Thoracic aorta (tissue), 2 donors: ENCODE measurements at regions not wholly inside any gene's neighbourhood (a gene's known extent, or its start where the extent isn't known, plus 50 kb on each side); places are given as distances from the start of the nearest gene placed in this dataset.

Experiments used
- ATAC-seq: fragments of 150-250 bp; one replicate; pipeline ENCODE4 v1.8.0; 2017; ENCODE audit warnings: low read depth; ENCODE audit not compliant: insufficient number of reproducible peaks, low FRiP score
- DNase-seq: peaks from one replicate; pipeline ENCODE4 v3.0.0-alpha.2; 2020; ENCODE audit warnings: low spot score
- H3K27ac ChIP-seq, 2 donors: fragments of 200-600 bp; sonication (generic); 1 replicate in 1 of 2; 2 replicates in 1 of 2; pipeline ENCODE4 v1.5.1; 2016; ENCODE audit warnings: mild to moderate bottlenecking in 2 of 2, moderate library complexity in 2 of 2
- H3K27me3 ChIP-seq: fragments of 200-600 bp; sonication (generic); replicated peaks from 2 replicates; pipeline ENCODE4 v1.6.0; 2016; ENCODE audit warnings: mild to moderate bottlenecking; ENCODE audit not compliant: insufficient read depth
- H3K36me3 ChIP-seq: fragments of 200-600 bp; sonication (generic); one replicate; pipeline ENCODE4 v1.5.1; 2016
- H3K4me1 ChIP-seq, 2 donors: fragments of 200-600 bp; sonication (generic); 1 replicate in 1 of 2; 2 replicates in 1 of 2; pipeline versions ENCODE4 v1.5.1 to v1.6.0; 2016; ENCODE audit warnings: low read depth in 2 of 2, mild to moderate bottlenecking in 1 of 2; ENCODE audit not compliant: control insufficient read depth in 1 of 2
- H3K4me3 ChIP-seq: fragments of 200-600 bp; sonication (generic); 2 replicates; pipeline ENCODE4 v1.5.1; 2016; ENCODE audit warnings: mild to moderate bottlenecking
- H3K9me3 ChIP-seq: fragments of 200-600 bp; sonication (generic); 2 replicates; pipeline ENCODE4 v1.5.1; 2016
- TF ChIP-seq, protein P1 (sequence below): fragments of 200-600 bp; sonication (generic); IDR thresholded peaks from one replicate; pipeline ENCODE4 v1.5.1; 2019; ENCODE audit warnings: antibody characterized with exemption

DNA sequence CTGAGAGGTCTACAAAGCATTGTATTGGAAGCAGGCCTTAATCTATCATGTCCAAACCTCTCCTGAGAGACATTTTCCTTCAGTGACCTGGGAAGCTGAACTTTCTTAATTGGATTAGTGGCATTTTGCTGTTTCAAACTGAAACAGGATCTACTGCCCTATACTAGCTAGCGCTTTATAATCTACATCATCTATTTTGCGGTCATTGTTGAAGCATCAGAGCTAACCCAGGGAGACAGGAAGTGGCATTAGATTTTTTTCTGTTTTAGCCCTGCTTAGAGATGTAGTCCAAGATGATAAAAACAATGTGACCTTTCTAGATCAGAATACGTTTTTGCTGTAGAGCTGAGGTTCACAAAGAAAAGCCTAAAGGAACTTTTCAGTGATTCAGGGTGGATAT, 147.4 kb upstream of the AGR3 start:
- ATAC-seq (no peak), DNase-seq (no peak)
- Histone ChIP-seq H3K27ac (no peak overlapping the region), H3K27me3 (no peaks in the 10 kb centered on the region), H3K36me3 (no peaks in the 10 kb centered on the region), H3K9me3 (no peaks in the 10 kb centered on the region), H3K4me1 (no peaks in the 10 kb centered on the region), H3K4me3 (no peak overlapping the region)
- TF ChIP-seq, protein P1, sequence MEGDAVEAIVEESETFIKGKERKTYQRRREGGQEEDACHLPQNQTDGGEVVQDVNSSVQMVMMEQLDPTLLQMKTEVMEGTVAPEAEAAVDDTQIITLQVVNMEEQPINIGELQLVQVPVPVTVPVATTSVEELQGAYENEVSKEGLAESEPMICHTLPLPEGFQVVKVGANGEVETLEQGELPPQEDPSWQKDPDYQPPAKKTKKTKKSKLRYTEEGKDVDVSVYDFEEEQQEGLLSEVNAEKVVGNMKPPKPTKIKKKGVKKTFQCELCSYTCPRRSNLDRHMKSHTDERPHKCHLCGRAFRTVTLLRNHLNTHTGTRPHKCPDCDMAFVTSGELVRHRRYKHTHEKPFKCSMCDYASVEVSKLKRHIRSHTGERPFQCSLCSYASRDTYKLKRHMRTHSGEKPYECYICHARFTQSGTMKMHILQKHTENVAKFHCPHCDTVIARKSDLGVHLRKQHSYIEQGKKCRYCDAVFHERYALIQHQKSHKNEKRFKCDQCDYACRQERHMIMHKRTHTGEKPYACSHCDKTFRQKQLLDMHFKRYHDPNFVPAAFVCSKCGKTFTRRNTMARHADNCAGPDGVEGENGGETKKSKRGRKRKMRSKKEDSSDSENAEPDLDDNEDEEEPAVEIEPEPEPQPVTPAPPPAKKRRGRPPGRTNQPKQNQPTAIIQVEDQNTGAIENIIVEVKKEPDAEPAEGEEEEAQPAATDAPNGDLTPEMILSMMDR = no peak

DNA sequence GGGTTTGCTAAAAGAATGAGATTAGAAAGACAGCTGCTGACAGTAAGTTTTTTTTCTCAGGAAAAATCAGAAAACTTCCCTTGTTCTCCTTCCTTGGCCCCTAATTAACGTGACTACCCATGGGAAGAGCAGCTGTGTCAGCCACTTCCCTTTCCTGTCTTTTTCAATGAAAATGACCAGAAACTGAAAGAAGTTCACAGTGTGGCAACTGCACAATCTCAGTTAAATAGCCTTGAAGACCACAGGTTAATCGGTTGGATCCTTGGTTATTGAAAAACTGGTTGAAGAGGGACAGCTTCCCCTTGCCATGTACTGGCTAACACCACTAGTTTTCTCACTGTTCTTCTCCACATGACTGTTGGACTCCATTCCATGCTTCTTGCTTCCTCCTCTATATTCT, 148.8 kb upstream of the AGR3 start:
- no peaks in the 10 kb centered on the region for H3K27me3 ChIP-seq
- H3K27ac ChIP-seq = no peak overlapping the region
- H3K36me3 ChIP-seq = no peaks in the 10 kb centered on the region
- H3K9me3 ChIP-seq = no peaks in the 10 kb centered on the region
- DNase-seq = no peak
- H3K4me3 ChIP-seq = no peak overlapping the region
- no peak for ATAC-seq
- TF ChIP-seq, protein P1 = no peak
- no peaks in the 10 kb centered on the region for H3K4me1 ChIP-seq

DNA sequence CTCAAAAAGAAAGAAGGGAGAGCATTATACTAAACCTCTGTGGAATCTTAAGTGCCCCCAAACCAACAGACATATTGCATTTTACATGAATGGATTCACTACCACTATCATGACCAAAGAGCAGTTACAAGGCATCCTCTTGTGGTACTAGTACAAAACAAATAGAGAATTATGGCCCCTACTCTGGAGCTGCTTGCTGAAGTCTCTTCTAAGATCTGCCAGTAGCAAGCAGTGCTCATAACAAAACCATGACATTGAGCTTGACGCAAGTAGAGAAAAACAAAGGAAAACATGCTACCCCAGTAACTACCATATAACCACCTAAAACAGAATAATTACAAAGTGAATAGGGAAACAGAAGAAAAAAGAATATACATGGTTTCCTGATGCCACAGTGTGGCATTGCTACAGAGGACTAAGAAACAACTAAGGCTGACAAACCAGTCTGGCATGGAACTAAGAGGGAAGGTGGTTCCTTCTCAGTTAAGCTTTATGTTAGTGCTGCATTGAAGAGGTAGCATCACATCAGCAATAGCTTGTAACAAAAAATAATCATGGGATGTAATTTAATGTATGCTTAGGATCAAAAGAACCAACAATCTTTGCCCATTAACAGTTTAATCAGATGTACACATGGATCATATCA, 150.2 kb upstream of the AGR3 start:
- Histone ChIP-seq H3K27ac (no peak overlapping the region), H3K4me3 (no peak overlapping the region), H3K4me1 (no peaks in the 10 kb centered on the region), H3K27me3 (no peaks in the 10 kb centered on the region), H3K36me3 (no peaks in the 10 kb centered on the region), H3K9me3 (no peaks in the 10 kb centered on the region)
- DNase-seq (no peak), ATAC-seq (no peak)
- TF ChIP-seq, protein P1 = no peak

DNA sequence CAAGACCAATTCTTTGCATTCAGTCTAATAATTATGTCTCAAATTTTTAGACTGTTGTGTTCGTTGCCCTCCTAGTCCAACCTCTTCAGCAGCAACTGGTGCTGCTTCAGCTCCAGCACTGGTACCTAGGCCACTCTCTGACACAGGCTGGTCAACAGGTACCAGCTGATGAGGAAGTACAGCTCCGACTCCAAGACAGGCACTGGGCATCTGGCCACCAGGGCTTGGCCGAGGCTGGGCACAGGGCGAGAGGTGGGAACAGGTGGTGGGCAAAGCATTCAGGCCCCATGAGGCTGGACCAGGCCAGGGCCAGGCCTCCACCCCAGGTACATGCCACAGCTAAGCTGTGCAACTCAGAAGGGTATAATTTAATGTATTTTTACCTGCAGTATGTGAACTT, 151.5 kb upstream of the AGR3 start:
- DNase-seq (no peak), ATAC-seq (no peak)
- Histone ChIP-seq H3K27me3 (no peaks in the 10 kb centered on the region), H3K27ac (no peak overlapping the region), H3K9me3 (no peaks in the 10 kb centered on the region), H3K4me1 (no peaks in the 10 kb centered on the region), H3K4me3 (no peak overlapping the region), H3K36me3 (no peaks in the 10 kb centered on the region)
- TF ChIP-seq, protein P1 = no peak

DNA sequence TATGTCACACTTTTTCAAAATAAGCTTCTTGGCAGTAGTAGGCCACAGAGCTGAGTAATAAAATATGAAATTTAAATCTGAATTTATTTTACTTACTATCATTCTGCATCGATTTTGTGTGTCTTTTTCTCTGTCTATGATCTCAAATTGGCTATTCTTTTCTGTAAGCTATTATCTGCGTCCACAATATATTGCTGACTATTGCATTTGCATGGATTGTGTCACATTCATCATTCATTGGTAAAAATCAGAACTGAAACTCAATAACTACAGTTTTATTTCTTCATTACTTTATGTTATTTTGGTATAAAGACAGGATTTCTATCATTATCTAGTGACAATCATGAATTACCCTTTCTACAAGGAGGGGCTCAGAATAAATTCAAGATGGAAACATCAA, 154.8 kb upstream of the AGR3 start:
- Histone ChIP-seq H3K4me3 (no peak overlapping the region), H3K4me1 (peaks cover 0 to 7% of the 10 kb centered on the region in 2 donors), H3K36me3 (no peaks in the 10 kb centered on the region), H3K27me3 (no peaks in the 10 kb centered on the region), H3K27ac (no peak overlapping the region), H3K9me3 (no peaks in the 10 kb centered on the region)
- TF ChIP-seq, protein P1 = no peak
- ATAC-seq = no peak
- no peak for DNase-seq
